GM12875 (cell line): ENCODE measurements at regions not wholly inside any gene's neighbourhood (a gene's known extent, or its start where the extent isn't known, plus 50 kb on each side); places are given as distances from the start of the nearest gene placed in this dataset.

Source experiments
- H3K4me3 ChIP-seq: one replicate; pipeline ENCODE4 v1.5.1; 2011; ENCODE audit warnings: low read depth, low read length, control low read depth
- TF ChIP-seq, protein P1 (sequence below): IDR thresholded peaks from 2 replicates; pipeline ENCODE4 v1.5.1; 2011; ENCODE audit warnings: low read depth, mild to moderate bottlenecking, control low read depth, inconsistent platforms, low read length, moderate library complexity, borderline replicate concordance; ENCODE audit not compliant: insufficient read depth

DNA sequence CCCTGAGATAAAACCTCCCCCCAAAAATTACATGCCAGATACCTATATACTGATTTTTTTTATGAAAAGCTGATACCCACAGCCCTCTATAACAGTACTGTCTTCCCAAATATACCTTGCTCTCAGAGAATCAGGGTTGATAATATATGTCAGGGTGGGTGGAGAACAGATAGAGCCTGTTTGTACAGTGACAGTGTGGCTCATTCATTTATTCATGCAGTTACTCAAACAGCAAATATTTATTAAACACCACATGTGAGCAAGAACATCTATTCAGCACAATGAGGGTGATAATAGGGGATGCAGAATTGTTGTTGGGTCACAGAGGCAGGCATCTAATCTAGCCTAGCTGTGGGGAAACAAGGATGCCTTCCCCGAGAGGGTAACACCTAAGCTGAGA, 334.2 kb downstream of the MAFB start:
- TF ChIP-seq, protein P1, sequence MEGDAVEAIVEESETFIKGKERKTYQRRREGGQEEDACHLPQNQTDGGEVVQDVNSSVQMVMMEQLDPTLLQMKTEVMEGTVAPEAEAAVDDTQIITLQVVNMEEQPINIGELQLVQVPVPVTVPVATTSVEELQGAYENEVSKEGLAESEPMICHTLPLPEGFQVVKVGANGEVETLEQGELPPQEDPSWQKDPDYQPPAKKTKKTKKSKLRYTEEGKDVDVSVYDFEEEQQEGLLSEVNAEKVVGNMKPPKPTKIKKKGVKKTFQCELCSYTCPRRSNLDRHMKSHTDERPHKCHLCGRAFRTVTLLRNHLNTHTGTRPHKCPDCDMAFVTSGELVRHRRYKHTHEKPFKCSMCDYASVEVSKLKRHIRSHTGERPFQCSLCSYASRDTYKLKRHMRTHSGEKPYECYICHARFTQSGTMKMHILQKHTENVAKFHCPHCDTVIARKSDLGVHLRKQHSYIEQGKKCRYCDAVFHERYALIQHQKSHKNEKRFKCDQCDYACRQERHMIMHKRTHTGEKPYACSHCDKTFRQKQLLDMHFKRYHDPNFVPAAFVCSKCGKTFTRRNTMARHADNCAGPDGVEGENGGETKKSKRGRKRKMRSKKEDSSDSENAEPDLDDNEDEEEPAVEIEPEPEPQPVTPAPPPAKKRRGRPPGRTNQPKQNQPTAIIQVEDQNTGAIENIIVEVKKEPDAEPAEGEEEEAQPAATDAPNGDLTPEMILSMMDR = no peak

DNA sequence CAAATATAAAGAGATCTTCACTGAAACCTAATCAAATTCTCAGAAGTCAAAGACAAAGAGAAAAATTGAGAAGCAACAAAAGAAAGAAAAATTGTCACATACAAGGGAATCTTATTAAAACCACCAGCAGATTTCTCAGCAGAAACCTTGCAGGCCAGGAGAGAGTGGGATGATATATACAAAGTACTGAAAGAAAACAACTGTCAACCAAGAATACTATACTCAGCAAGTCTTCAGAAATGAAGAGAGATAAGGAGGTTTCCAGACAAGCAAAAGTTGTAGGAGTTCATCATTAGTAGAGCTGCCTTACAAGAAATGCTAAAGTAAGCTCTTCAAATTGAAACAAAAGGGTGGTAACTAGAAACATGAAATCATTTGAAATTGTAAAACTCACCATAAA, 345.6 kb downstream of the MAFB start:
- no peak overlapping the region for H3K4me3 ChIP-seq
- TF ChIP-seq, protein P1 = no peak

More for the DNA sequence above, 334.2 kb downstream of the MAFB start:
- no peak overlapping the region for H3K4me3 ChIP-seq

- H3K4me3 ChIP-seq = no peak overlapping the region
- TF ChIP-seq, protein P1 = no peak
Measured at GRCh38 chr20:40341561-40341960, 347.5 kb downstream of the MAFB start.

DNA sequence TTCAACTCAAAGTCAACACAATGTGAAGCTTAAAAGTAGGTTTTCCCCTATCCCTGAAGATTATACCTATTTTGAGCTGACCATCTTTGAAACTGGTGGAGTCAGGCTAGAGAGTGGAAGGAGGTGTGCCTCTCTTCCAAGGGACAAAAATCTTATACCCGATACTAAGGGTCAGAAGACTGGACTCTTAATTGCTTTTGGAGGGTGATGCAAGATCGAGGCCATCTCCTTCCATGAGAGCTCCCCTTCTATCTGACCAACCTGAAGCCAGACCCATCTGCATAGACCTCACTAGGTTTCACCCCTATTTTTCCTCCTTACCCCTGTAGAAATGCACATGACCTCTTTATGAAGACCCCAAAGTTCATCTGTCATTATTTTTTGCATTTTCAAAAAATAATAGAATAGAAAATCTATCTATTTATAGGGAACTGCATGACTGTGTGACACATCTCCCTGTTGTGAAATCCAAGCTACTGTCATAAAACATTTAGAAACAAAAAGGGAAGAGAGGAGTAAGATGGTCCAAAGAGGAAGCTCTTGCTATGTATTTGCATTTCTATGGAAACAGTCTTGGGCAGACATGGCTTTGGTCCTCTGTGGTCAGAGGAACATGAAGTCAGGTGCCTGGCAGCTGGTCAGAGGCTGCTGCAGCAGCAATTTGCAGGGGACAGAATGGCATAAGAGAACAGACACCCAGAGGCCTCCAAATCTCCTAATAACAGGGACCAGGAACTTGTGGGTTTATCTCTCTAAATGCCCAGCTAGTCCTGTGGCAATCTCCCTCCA, 349.2 kb downstream of the MAFB start:
- TF ChIP-seq, protein P1 = no peak

GRCh38 chr20:40336533-40336932, 352.5 kb downstream of the MAFB start:
- TF ChIP-seq, protein P1 = no peak
- no peak overlapping the region for H3K4me3 ChIP-seq

More for the DNA sequence above, 349.2 kb downstream of the MAFB start:
- H3K4me3 ChIP-seq = no peak overlapping the region

DNA sequence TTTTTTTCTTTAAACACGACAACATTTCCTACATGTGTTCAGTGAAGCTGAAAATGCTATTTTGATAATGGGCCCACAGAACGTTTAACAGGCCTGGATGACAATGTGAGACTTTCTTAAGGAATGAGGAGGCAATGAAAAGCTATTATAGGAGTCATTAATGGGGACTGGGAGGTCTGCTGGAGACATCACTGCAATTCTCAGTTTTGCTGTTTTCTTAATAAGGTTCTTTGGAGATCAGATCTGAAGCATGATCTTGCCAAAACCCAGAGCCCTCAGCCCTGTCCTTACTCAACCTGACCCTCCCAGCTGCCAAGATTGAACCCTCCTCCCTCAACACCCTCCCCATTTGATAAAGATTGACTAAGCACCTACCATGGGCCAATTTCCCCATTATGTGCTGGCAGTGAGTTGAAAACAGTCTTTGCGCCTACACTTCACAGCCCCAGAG, 353.1 kb downstream of the MAFB start:
- H3K4me3 ChIP-seq = no peak overlapping the region
- TF ChIP-seq, protein P1 = no peak

DNA sequence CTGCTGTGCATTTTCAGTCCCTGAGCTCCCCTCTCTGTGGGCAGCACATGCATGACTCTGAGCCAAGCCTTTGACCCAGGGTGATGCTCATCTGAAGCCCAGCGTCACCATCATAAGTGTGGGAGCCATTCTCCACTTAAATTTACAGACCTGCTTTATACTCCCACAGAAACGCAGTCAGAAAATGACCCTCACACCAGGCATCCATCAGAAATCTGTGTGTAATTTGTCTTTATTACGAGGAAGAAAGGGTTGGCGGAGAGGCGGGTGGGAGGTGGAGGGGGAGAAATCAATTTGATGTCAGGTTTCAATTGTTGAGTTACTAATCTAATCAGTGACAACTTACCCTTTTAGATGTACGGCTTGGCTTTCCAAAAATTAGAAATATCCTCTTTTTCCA, 353.6 kb downstream of the MAFB start:
- no peak overlapping the region for H3K4me3 ChIP-seq
- TF ChIP-seq, protein P1 = no peak
